CD4-positive, alpha-beta T cell (primary cell): ENCODE measurements at regions not wholly inside any gene's neighbourhood (a gene's known extent, or its start where the extent isn't known, plus 50 kb on each side); places are given as distances from the start of the nearest gene placed in this dataset.

Experiments
- ATAC-seq: fragments of 200-7000 bp; cut with Tn5 transposase; one replicate; pipeline ENCODE4 v1.10.0; 2022; ENCODE audit warnings: mild to moderate bottlenecking; ENCODE audit not compliant: poor library complexity
- CTCF ChIA-PET: fragments of 350-600 bp; sonication (Branson Sonifier 250); formaldehyde crosslinking; loops from one replicate; lab custom pipeline; 2021; ENCODE audit warnings: antibody characterized with exemption, inconsistent platforms; lab: Charles Lee
- POLR2A ChIA-PET: fragments of 350-600 bp; sonication (Branson Sonifier 250); formaldehyde crosslinking; loops from one replicate; lab custom pipeline; 2021; ENCODE audit warnings: antibody characterized with exemption, inconsistent platforms; lab: Charles Lee
- DNase-seq, 14 experiments: peaks; one replicate each; pipeline ENCODE4 v3.0.0-alpha.2; 2013 to 2020; ENCODE audit warnings: mixed read lengths in 2 of 14
- H3K27ac ChIP-seq, 2 donors: one replicate each; pipeline versions ENCODE4 v1.5.1 to v1.7.0; 2013; ENCODE audit warnings: low read length in 2 of 2, low read depth in 1 of 2, mild to moderate bottlenecking in 1 of 2
- H3K27me3 ChIP-seq, 2 experiments: 1 replicate in 1 of 2; 2 replicates in 1 of 2; pipeline versions ENCODE4 v1.6.1 to v1.7.0; 2013; ENCODE audit warnings: low read length in 2 of 2, control low read depth in 1 of 2, mild to moderate bottlenecking in 1 of 2, moderate library complexity in 1 of 2; ENCODE audit not compliant: insufficient read depth in 2 of 2, control insufficient read depth in 1 of 2
- H3K36me3 ChIP-seq: one replicate; pipeline ENCODE4 v1.6.1; 2013; ENCODE audit warnings: low read length, control low read depth; ENCODE audit not compliant: insufficient read depth
- H3K4me1 ChIP-seq: one replicate; pipeline ENCODE4 v1.6.1; 2013; ENCODE audit warnings: low read length, control low read depth; ENCODE audit not compliant: insufficient read depth
- H3K4me3 ChIP-seq: one replicate; pipeline ENCODE4 v1.5.1; 2013; ENCODE audit warnings: mild to moderate bottlenecking, low read length, moderate library complexity
- H3K9me3 ChIP-seq, 2 experiments: 1 replicate in 1 of 2; 2 replicates in 1 of 2; pipeline versions ENCODE4 v1.6.1 to v1.7.0; 2013; ENCODE audit warnings: low read length in 2 of 2, mild to moderate bottlenecking in 2 of 2, control low read depth in 1 of 2, moderate library complexity in 1 of 2; ENCODE audit not compliant: control insufficient read depth in 1 of 2, insufficient read depth in 1 of 2
- H3K27ac Mint-ChIP-seq: one replicate; pipeline ENCODE4 v1.8.0; 2020; ENCODE audit warnings: mixed read lengths
- H3K27me3 Mint-ChIP-seq: one replicate; pipeline ENCODE4 v1.8.0; 2021; ENCODE audit warnings: mixed read lengths
- H3K36me3 Mint-ChIP-seq: one replicate; pipeline ENCODE4 v1.8.0; 2021; ENCODE audit warnings: low read depth, mixed read lengths
- H3K4me1 Mint-ChIP-seq: one replicate; pipeline ENCODE4 v1.8.0; 2021; ENCODE audit warnings: low read depth, mixed read lengths
- H3K4me3 Mint-ChIP-seq: one replicate; pipeline ENCODE4 v1.8.0; 2020; ENCODE audit warnings: mild to moderate bottlenecking, mixed read lengths
- H3K9me3 Mint-ChIP-seq: one replicate; pipeline ENCODE4 v1.8.0; 2020; ENCODE audit warnings: mixed read lengths
- intact Hi-C, 2 experiments: fragments of 100-400 bp; cut with DNase I in 1 of 2; cut with micrococcal nuclease in 1 of 2; formaldehyde crosslinking; loops; one replicate each; pipeline versions ENCODE4 v1.15.1 to v1.9.0; 2023 to 2025; cut with DNase I, micrococcal nuclease
- TF ChIP-seq, protein P1 (sequence below): fragments of 200-600 bp; IDR thresholded peaks from one replicate; pipeline ENCODE4 v1.8.0; 2022; ENCODE audit warnings: antibody characterized with exemption, mild to moderate bottlenecking

DNA sequence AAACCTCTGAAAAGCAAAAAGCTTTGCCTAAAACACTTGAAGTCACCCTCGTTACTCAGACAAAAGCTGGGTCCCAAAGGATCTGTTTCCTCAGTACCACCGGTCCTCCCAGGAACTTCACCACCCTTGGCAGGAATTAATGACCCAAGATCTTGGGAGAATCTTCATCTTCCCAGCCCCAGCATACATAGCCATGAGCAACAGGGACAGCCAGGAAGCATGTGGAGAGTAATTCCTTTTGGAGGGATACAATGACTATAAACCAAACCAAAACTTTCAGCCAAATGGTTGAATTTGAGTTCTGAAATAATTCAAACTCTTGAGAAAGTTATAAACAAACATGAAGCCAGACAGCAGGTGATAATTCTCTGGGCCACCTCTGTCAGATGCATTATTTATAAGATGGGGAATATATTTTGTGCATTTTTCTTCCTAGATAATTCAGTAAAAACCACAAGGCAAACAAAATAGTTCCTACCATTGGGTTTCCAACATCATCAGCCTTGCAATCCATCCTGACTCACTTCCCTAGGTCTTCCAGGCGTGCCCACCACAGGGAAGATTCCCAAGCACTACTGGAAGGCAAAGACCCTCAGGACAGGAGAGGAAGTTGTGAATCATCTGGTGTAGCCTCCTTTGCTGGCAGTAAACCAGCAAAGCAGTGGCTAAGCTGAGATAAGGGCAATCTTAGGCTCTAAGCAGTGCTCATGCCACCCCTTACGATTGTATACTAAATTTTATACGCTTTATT lies 71.7 kb upstream of the DRD2 start:
- no peaks in the 10 kb centered on the region for H3K9me3 ChIP-seq
- Mint-ChIP-seq H3K4me3 (no peak overlapping the region), H3K27ac (no peak overlapping the region), H3K27me3 (peaks cover 44% of the 10 kb centered on the region), H3K36me3 (no peaks in the 10 kb centered on the region), H3K9me3 (no peaks in the 10 kb centered on the region), H3K4me1 (no peaks in the 10 kb centered on the region)
- H3K27me3 ChIP-seq: peaks cover 5 to 12% of the 10 kb centered on the region in 2 experiments
- TF ChIP-seq, protein P1, sequence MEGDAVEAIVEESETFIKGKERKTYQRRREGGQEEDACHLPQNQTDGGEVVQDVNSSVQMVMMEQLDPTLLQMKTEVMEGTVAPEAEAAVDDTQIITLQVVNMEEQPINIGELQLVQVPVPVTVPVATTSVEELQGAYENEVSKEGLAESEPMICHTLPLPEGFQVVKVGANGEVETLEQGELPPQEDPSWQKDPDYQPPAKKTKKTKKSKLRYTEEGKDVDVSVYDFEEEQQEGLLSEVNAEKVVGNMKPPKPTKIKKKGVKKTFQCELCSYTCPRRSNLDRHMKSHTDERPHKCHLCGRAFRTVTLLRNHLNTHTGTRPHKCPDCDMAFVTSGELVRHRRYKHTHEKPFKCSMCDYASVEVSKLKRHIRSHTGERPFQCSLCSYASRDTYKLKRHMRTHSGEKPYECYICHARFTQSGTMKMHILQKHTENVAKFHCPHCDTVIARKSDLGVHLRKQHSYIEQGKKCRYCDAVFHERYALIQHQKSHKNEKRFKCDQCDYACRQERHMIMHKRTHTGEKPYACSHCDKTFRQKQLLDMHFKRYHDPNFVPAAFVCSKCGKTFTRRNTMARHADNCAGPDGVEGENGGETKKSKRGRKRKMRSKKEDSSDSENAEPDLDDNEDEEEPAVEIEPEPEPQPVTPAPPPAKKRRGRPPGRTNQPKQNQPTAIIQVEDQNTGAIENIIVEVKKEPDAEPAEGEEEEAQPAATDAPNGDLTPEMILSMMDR: no peak
- H3K27ac ChIP-seq: no peak overlapping the region
- POLR2A ChIA-PET: no interaction called here
- no peaks in the 10 kb centered on the region for H3K36me3 ChIP-seq
- intact Hi-C loops: no loop called here
- no peak overlapping the region for H3K4me3 ChIP-seq
- CTCF ChIA-PET: no interaction called here
- no peak for ATAC-seq
- DNase-seq: no peak
- no peaks in the 10 kb centered on the region for H3K4me1 ChIP-seq

DNA sequence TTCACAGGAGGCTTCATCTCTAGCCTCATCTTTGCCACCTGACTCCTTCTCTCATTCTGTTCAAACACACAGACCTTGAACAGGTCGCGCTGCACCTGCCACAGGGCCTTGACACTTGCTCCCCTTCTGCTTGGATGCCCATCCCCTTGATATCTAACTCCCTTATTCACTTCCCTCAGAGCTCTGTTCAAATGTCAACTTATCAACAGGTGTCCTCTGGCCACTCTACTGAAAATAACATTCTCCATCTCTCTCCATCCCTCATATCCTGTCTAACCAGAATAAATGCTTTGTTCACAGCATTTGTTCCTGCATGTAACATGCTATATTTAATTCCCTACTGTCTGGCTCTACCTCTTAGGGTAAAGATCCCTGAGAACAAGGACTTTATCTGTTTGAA lies 67.2 kb upstream of the DRD2 start:
- no peak overlapping the region for H3K4me3 Mint-ChIP-seq
- Histone ChIP-seq H3K9me3 (no peaks in the 10 kb centered on the region), H3K27ac (no peak overlapping the region), H3K36me3 (no peaks in the 10 kb centered on the region), H3K4me1 (no peaks in the 10 kb centered on the region), H3K4me3 (no peak overlapping the region), H3K27me3 (peaks cover 11 to 18% of the 10 kb centered on the region in 2 experiments)
- CTCF ChIA-PET: no interaction called here
- H3K27ac Mint-ChIP-seq: no peak overlapping the region
- POLR2A ChIA-PET: no interaction called here
- TF ChIP-seq, protein P1: no peak
- DNase-seq (no peak), ATAC-seq (no peak)
- H3K4me1 Mint-ChIP-seq: no peaks in the 10 kb centered on the region
- peaks cover 33% of the 10 kb centered on the region for H3K27me3 Mint-ChIP-seq
- intact Hi-C loops: no loop called here
- H3K36me3 Mint-ChIP-seq: no peaks in the 10 kb centered on the region
- no peaks in the 10 kb centered on the region for H3K9me3 Mint-ChIP-seq

DNA sequence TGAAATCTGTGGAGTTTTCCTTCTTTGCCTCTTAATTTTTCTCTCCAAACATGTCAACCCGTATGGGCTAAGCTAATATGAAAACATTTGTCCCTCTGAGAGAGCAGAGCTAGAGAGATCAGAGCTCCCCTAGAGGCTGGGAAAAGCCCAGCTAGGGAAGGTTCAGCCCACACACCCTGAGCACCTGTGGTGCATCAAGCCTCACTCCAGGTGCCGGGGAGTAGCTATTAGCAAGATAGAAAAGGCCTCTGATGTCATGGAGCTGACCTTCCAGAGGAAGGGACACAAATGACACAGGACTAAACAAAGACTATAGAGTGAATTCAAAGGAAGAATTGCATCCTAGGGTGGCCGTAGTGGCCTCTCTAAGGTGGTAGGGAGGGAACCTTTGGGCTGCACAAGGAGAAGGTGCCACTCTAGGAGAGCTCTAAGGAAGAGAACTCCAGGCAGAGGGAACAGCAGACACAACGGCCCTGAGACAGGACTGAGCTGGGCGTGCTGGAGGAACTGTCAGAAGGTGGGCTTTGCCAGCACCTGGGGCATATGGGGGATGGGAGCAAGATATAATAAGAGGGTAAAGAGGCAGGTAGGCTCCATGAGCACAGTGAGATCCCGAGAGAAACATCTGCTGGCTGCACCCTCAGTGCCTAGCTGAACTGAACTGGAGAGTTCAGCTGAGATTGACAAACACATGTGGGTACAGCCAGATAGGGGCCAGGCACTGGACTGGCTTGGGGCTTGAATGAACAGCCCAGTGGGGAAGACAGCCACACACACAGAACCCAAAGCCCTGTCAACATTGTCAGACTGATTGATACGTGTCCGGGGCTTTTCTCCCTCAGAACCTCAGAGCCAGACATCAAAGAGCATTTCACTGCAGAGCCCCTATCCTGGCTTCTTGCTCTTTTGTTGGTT lies 65.5 kb upstream of the DRD2 start:
- Mint-ChIP-seq H3K27me3 (peaks cover 31% of the 10 kb centered on the region), H3K36me3 (no peaks in the 10 kb centered on the region), H3K4me3 (no peak overlapping the region), H3K9me3 (no peaks in the 10 kb centered on the region), H3K27ac (no peak overlapping the region), H3K4me1 (no peaks in the 10 kb centered on the region)
- ChIA-PET POLR2A (no interaction called here), CTCF (no interaction called here)
- TF ChIP-seq, protein P1: no peak
- H3K4me1 ChIP-seq: no peaks in the 10 kb centered on the region
- no peak overlapping the region for H3K4me3 ChIP-seq
- H3K36me3 ChIP-seq: no peaks in the 10 kb centered on the region
- DNase-seq (no peak), ATAC-seq (no peak)
- H3K27me3 ChIP-seq: peaks cover 8 to 11% of the 10 kb centered on the region in 2 experiments
- H3K9me3 ChIP-seq: no peaks in the 10 kb centered on the region
- intact Hi-C loops: no loop called here
- H3K27ac ChIP-seq: no peak overlapping the region
